GM23248 (cell line): ENCODE measurements at regions not wholly inside any gene's neighbourhood (a gene's known extent, or its start where the extent isn't known, plus 50 kb on each side); places are given as distances from the start of the nearest gene placed in this dataset.

Source experiments
- EZH2 ChIP-seq: fragments of 200-600 bp; sonication (generic); IDR thresholded peaks from 2 replicates; pipeline ENCODE4 v1.6.1; 2018; ENCODE audit warnings: antibody characterized with exemption, mild to moderate bottlenecking; ENCODE audit not compliant: insufficient read depth, poor library complexity, severe bottlenecking
- EZH2phosphoT487 ChIP-seq: fragments of 200-600 bp; sonication (generic); IDR thresholded peaks from 2 replicates; pipeline ENCODE4 v1.6.1; 2018; ENCODE audit warnings: antibody characterized with exemption, moderate library complexity, mild to moderate bottlenecking, low read depth; ENCODE audit not compliant: insufficient read depth

DNA sequence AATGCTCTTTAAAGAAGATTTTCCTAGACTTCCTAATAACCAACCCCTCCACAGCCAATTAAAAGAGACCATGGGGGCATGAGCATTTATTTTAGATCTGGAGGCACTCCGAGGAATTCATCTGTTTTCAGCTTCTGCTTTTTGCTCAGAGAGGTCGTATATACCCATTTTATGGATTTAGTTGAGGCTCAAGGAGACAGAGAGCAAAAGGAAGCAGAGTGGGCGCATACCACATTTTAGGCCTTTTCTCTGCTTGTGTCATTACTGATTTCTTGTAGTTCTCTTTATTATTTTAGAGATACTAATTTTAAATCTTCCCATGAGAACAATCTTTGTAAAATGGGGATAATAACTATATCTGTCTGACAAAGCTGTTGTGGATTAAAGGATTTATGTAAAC is 129.6 kb upstream of the IFNGR1 start:
- no peak for TF ChIP-seq EZH2
- no peak for TF ChIP-seq EZH2phosphoT487
